K562 (cell line): ENCODE measurements at regions not wholly inside any gene's neighbourhood (a gene's known extent, or its start where the extent isn't known, plus 50 kb on each side); places are given as distances from the start of the nearest gene placed in this dataset.

Experiments
- ATAC-seq: fragments of 200-7000 bp; cut with Tn5 transposase; 3 replicates; pipeline ENCODE4 v1.9.1; 2020; ENCODE audit warnings: moderate library complexity
- BruUV-seq: library from RNA; stranded (reverse); fragments of 400-500 nt; replicated peaks from 2 replicates; lab custom pipeline; 2021; lab: Mats Ljungman, UMichigan
- CTCF ChIA-PET: fragments of 300-600 bp; formaldehyde crosslinking; extraction: SDS; loops from one replicate; lab custom pipeline; 2021; ENCODE audit warnings: low intra/inter-chr PET ratio; lab: Yijun Ruan, JAX
- POLR2A ChIA-PET: fragments of 300-600, 350-650 bp; sonication (Branson Sonifier 250); formaldehyde crosslinking; extraction: SDS; loops from one replicate; lab custom pipeline; 2021; ENCODE audit warnings: antibody characterized with exemption, inconsistent platforms; lab: Yijun Ruan, JAX
- DNase-seq, 4 experiments: peaks; one replicate each; pipeline versions ENCODE4 v3.0.0 to v3.0.0-alpha.2; 2011 to 2018; ENCODE audit warnings: low spot score in 3 of 4, mixed read lengths in 3 of 4; ENCODE audit errors: extremely low read depth in 1 of 4
- FAIRE-seq: peaks from 2 replicates; lab custom pipeline; 2011; peaks lifted over from hg19 to GRCh38; lab: Jason Lieb, UNC
- H2AFZ ChIP-seq: 2 replicates; pipeline ENCODE4 v1.6.0; 2011; ENCODE audit warnings: low read depth, low read length, control low read depth, inconsistent platforms
- H3K27ac ChIP-seq: fragments of 200-600 bp; 3 replicates; pipeline ENCODE4 v1.8.0; 2011; ENCODE audit warnings: low read depth, mild to moderate bottlenecking, control low read depth, inconsistent platforms, low read length, moderate library complexity, mixed read lengths; ENCODE audit errors: extremely low read depth
- H3K27me3 ChIP-seq, 2 experiments: fragments of 300-600 bp in 1 of 2; 2 replicates in 1 of 2; 3 replicates in 1 of 2; pipeline versions ENCODE4 v1.6.0 to v1.8.0; 2011; ENCODE audit warnings: inconsistent platforms in 2 of 2, low read length in 2 of 2, mild to moderate bottlenecking in 1 of 2, mixed read lengths in 1 of 2, moderate library complexity in 1 of 2; ENCODE audit not compliant: control insufficient read depth in 2 of 2, insufficient read depth in 2 of 2
- H3K36me3 ChIP-seq: fragments of 300-600 bp; 3 replicates; pipeline ENCODE4 v1.8.0; 2011; ENCODE audit warnings: mild to moderate bottlenecking, low read length, inconsistent platforms; ENCODE audit not compliant: control insufficient read depth, insufficient read depth
- H3K4me1 ChIP-seq, 2 experiments: fragments of 200-600 bp in 1 of 2; replicated peaks in 1 of 2; 2 replicates in 1 of 2; 3 replicates in 1 of 2; pipeline versions ENCODE4 v1.5.1 to v1.8.0; 2011; ENCODE audit warnings: inconsistent platforms in 2 of 2, low read length in 2 of 2, mild to moderate bottlenecking in 1 of 2, mixed read lengths in 1 of 2, moderate library complexity in 1 of 2; ENCODE audit not compliant: control insufficient read depth in 2 of 2, insufficient read depth in 2 of 2
- H3K4me2 ChIP-seq: 2 replicates; pipeline ENCODE4 v1.6.1; 2011; ENCODE audit warnings: low read length, control low read depth, inconsistent platforms, mixed read lengths; ENCODE audit not compliant: insufficient read depth
- H3K4me3 ChIP-seq: fragments of 200-600 bp; sonication (generic), shearing (Covaris generic); 2 replicates; pipeline ENCODE4 v1.5.1; 2016; ENCODE audit warnings: control low read depth, inconsistent platforms
- H3K79me2 ChIP-seq: fragments of 200-600 bp; 3 replicates; pipeline ENCODE4 v1.8.0; 2011; ENCODE audit warnings: low read length, inconsistent platforms; ENCODE audit not compliant: control insufficient read depth, insufficient read depth
- H3K9ac ChIP-seq, 2 experiments: 2 replicates each; pipeline versions ENCODE4 v1.6.0 to v1.6.1; 2011; ENCODE audit warnings: low read depth in 2 of 2, low read length in 2 of 2, control low read depth in 1 of 2, inconsistent platforms in 1 of 2, mild to moderate bottlenecking in 1 of 2, mixed read lengths in 1 of 2; ENCODE audit not compliant: insufficient read depth in 1 of 2
- H3K9me1 ChIP-seq: one replicate; pipeline ENCODE4 v1.6.0; 2011; ENCODE audit warnings: inconsistent platforms, mild to moderate bottlenecking, low read length, moderate library complexity; ENCODE audit not compliant: control insufficient read depth, insufficient read depth
- H3K9me3 ChIP-seq: replicated peaks from 2 replicates; pipeline ENCODE4 v1.5.1; 2011; ENCODE audit warnings: low read depth, low read length, inconsistent platforms; ENCODE audit not compliant: control insufficient read depth, insufficient read depth
- H4K20me1 ChIP-seq: replicated peaks from 2 replicates; pipeline ENCODE4 v1.6.1; 2011; ENCODE audit warnings: low read length, inconsistent platforms, mixed read lengths; ENCODE audit not compliant: control insufficient read depth, insufficient read depth
- ADNP ChIP-seq: fragments of 200-800 bp; sonication (Bioruptor generic); IDR thresholded peaks from 2 replicates; pipeline ENCODE4 v1.6.1; 2016; ENCODE audit warnings: missing genetic modification characterization, missing compliant biosample characterization
- CBFB ChIP-seq: sonication (generic); formaldehyde crosslinking; IDR thresholded peaks from 2 replicates; pipeline ENCODE4 v1.4.0; 2020; ENCODE audit warnings: mild to moderate bottlenecking, missing genetic modification reagents
- CEBPG ChIP-seq, 3 experiments: fragments of 200-800 bp in 1 of 3; sonication (Bioruptor generic) in 1 of 3; sonication (generic) in 1 of 3; formaldehyde crosslinking in 1 of 3; IDR thresholded peaks in 2 of 3; conservative IDR thresholded peaks in 1 of 3; 2 replicates each; pipeline versions ENCODE4 v1.6.1 to v1.8.0; 2016 to 2022; ENCODE audit warnings: missing compliant biosample characterization in 2 of 3, missing genetic modification characterization in 2 of 3, mild to moderate bottlenecking in 1 of 3, missing genetic modification reagents in 1 of 3
- PHB ChIP-seq: fragments of 250-450 bp; sonication (Bioruptor Pico); IDR thresholded peaks from 2 replicates; pipeline ENCODE4 v1.5.0; 2021
- PPARD ChIP-seq: fragments of 250-450 bp; sonication (Bioruptor Pico); IDR thresholded peaks from 2 replicates; pipeline ENCODE4 v1.8.0; 2022; ENCODE audit warnings: inconsistent platforms, mild to moderate bottlenecking, moderate library complexity
- PRPF4 ChIP-seq: fragments of 200-400 bp; formaldehyde crosslinking; IDR thresholded peaks from one replicate; pipeline ENCODE4 v1.6.1; 2017; ENCODE audit warnings: low read length, low read depth, mild to moderate bottlenecking; ENCODE audit not compliant: insufficient read depth, poor library complexity, severe bottlenecking
- PTTG1 ChIP-seq: fragments of 450-650 bp; IDR thresholded peaks from 2 replicates; pipeline ENCODE4 v1.6.1; 2016; ENCODE audit warnings: low read depth, mild to moderate bottlenecking, missing genetic modification characterization, missing compliant biosample characterization
- TCF3 ChIP-seq: sonication (generic); formaldehyde crosslinking; IDR thresholded peaks from 2 replicates; pipeline ENCODE4 v1.4.0; 2020; ENCODE audit warnings: mild to moderate bottlenecking, missing genetic modification reagents
- ZNF384 ChIP-seq: IDR thresholded peaks from 2 replicates; pipeline ENCODE4 v1.6.1; 2012; ENCODE audit warnings: low read depth, low read length, improper control_type of control experiment
- WGBS: fragments of 100-300 bp; shearing (Covaris generic); methylation state at CpG from one replicate; pipeline ENCODE4 v1.1.6; 2016; ENCODE audit warnings: low coverage, mixed read lengths; ENCODE audit not compliant: insufficient coverage; ENCODE audit errors: missing lambda C conversion rate; 5-methylcytosine and 5-hydroxymethylcytosine counted together
- in situ Hi-C: fragments of 300-500 bp; cut with MboI; formaldehyde crosslinking; loops from 4 replicates; pipeline ENCODE4 v1.15.0; 2018; ENCODE audit warnings: inconsistent platforms, mixed read lengths
- intact Hi-C: fragments of 100-400 bp; cut with micrococcal nuclease; formaldehyde crosslinking; loops from 2 replicates; pipeline ENCODE4 v1.14.2; 2022
- TF ChIP-seq, protein P1 (sequence below): IDR thresholded peaks from 2 replicates; pipeline ENCODE4 v1.6.1; 2014; ENCODE audit warnings: antibody characterized with exemption
- TF ChIP-seq, protein P2 (sequence below): sonication (generic); formaldehyde crosslinking; IDR thresholded peaks from 2 replicates; pipeline ENCODE4 v1.8.0; 2022; ENCODE audit warnings: mild to moderate bottlenecking, missing genetic modification reagents

DNA sequence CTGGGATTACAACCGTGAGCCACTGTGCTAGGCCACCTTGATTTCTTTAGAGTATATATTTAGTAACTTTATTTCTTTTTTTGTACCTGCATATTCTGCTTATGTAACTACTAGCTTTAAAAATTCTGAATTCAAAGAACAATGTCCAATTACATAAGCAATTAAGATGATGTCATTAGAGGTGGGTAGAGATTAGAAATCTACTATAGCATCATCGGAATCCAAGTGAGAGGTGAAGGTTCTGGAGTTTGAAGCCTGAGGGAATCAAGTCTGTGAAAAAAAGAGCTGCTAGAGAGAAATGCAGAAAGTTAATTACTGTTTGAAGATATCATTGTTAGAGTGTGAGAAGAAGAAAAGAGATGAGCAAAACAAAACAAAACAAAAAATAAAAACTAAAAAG is 79.0 kb upstream of the ENPEP start:
- intact Hi-C loops (no loop called here), in situ Hi-C loops (no loop called here)
- TF ChIP-seq CBFB (CRISPR knock-in tag) (no peak), CEBPG (CRISPR knock-in tag; IDR thresholded peaks at IDR 0.05) (no peak), CEBPG (tag; conservative IDR thresholded peaks at IDR 0.05 in 1 of 2, IDR thresholded peaks at IDR 0.05 in 1 of 2) (no peak), PHB (CRISPR knock-in tag) (no peak), TCF3 (CRISPR knock-in tag) (no peak), PRPF4 (no peak), PTTG1 (no peak), ADNP (tag) (no peak), PPARD (CRISPR knock-in tag) (no peak), ZNF384 (no peak)
- TF ChIP-seq, protein P1, sequence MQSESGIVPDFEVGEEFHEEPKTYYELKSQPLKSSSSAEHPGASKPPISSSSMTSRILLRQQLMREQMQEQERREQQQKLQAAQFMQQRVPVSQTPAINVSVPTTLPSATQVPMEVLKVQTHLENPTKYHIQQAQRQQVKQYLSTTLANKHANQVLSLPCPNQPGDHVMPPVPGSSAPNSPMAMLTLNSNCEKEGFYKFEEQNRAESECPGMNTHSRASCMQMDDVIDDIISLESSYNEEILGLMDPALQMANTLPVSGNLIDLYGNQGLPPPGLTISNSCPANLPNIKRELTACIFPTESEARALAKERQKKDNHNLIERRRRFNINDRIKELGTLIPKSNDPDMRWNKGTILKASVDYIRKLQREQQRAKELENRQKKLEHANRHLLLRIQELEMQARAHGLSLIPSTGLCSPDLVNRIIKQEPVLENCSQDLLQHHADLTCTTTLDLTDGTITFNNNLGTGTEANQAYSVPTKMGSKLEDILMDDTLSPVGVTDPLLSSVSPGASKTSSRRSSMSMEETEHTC: no peak
- TF ChIP-seq, protein P2, sequence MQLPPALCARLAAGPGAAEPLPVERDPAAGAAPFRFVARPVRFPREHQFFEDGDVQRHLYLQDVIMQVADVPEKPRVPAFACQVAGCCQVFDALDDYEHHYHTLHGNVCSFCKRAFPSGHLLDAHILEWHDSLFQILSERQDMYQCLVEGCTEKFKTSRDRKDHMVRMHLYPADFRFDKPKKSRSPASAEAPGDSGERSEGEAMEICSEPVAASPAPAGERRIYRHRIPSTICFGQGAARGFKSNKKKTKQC: no peak
- FAIRE-seq (no peak), DNase-seq (no peak), ATAC-seq (no peak)
- WGBS: 0% methylated on average over 2 of the region's 2 CpGs
- no peak overlapping the region for H2AFZ ChIP-seq
- H3K4me2 ChIP-seq: no peak overlapping the region
- H3K9ac ChIP-seq: no peak overlapping the region
- H3K4me1 ChIP-seq: no peaks in the 10 kb centered on the region
- CTCF ChIA-PET: no interaction called here
- H3K9me3 ChIP-seq: no peaks in the 10 kb centered on the region
- BruUV-seq: no TSS peak
- H3K4me3 ChIP-seq: no peak overlapping the region
- no peaks in the 10 kb centered on the region for H3K79me2 ChIP-seq
- H4K20me1 ChIP-seq: no peaks in the 10 kb centered on the region
- H3K27ac ChIP-seq: no peak overlapping the region
- POLR2A ChIA-PET: interaction anchor here (0.7 kb wide), 1 partner anchor 73 kb away, joined by 3 read pairs; no protein-coding TSS in a partner anchor
- no peaks in the 10 kb centered on the region for H3K36me3 ChIP-seq
- H3K9me1 ChIP-seq: no peaks in the 10 kb centered on the region
- no peaks in the 10 kb centered on the region for H3K27me3 ChIP-seq
